HCT116 (cell line): ENCODE measurements at regions not wholly inside any gene's neighbourhood (a gene's known extent, or its start where the extent isn't known, plus 50 kb on each side); places are given as distances from the start of the nearest gene placed in this dataset.

ENCODE experiments used
- ATAC-seq: fragments of 200-7000 bp; cut with Tn5 transposase; 2 replicates; pipeline ENCODE4 v1.9.1; 2020; ENCODE audit warnings: mild to moderate bottlenecking, moderate library complexity
- BruUV-seq: library from RNA; stranded (reverse); fragments of 400-500 nt; replicated peaks from 2 replicates; lab custom pipeline; 2021; lab: Mats Ljungman, UMichigan
- CTCF ChIA-PET: fragments of 300-600 bp; sonication (Branson Sonifier 250); formaldehyde crosslinking; loops from one replicate; lab custom pipeline; 2021; ENCODE audit warnings: antibody characterized with exemption; lab: Charles Lee
- POLR2A ChIA-PET: fragments of 300-600, 350-600 bp; sonication (Branson Sonifier 250); formaldehyde crosslinking; loops from one replicate; lab custom pipeline; 2021; ENCODE audit warnings: antibody characterized with exemption; lab: Charles Lee
- RAD21 ChIA-PET, 2 experiments: fragments of 300-600 bp; sonication (Branson Sonifier 250); formaldehyde crosslinking; loops; one replicate each; lab custom pipeline; 2023; ENCODE audit warnings: low total read pairs in 2 of 2; ENCODE audit not compliant: uncharacterized antibody in 2 of 2, unreplicated experiment in 2 of 2, low non-redundant PET in 1 of 2; lab: Charles Lee
- DNase-seq: peaks from one replicate; pipeline ENCODE4 v3.0.0-alpha.2; 2010; ENCODE audit warnings: low read depth, low spot score
- H2AFZ ChIP-seq: fragments of 200-600 bp; shearing (Covaris generic), sonication (generic); 2 replicates; pipeline ENCODE4 v1.6.1; 2017; ENCODE audit warnings: low read depth, mixed run types, mixed read lengths, antibody characterized with exemption, low read length; ENCODE audit not compliant: poor library complexity, severe bottlenecking
- H3K27ac ChIP-seq: 2 replicates; pipeline ENCODE4 v1.5.1; 2012; ENCODE audit warnings: low read depth, low read length
- H3K27me3 ChIP-seq: fragments of 200-600 bp; sonication (generic); 2 replicates; pipeline ENCODE4 v1.6.1; 2016; ENCODE audit warnings: mixed run types, low read length, mixed read lengths; ENCODE audit not compliant: insufficient read depth
- H3K36me3 ChIP-seq, 2 experiments: fragments of 200-500 bp in 1 of 2; fragments of 200-600 bp in 1 of 2; sonication (Bioruptor generic) in 1 of 2; sonication (generic) in 1 of 2; 2 replicates each; pipeline versions ENCODE4 v1.5.1 to v1.6.1; 2014 to 2016; ENCODE audit warnings: low read length in 2 of 2, inconsistent platforms in 1 of 2, mixed read lengths in 1 of 2, mixed run types in 1 of 2; ENCODE audit not compliant: insufficient read depth in 2 of 2, control insufficient read depth in 1 of 2
- H3K4me1 ChIP-seq, 2 experiments: fragments of 200-600 bp in 1 of 2; sonication (generic) in 1 of 2; 2 replicates each; pipeline versions ENCODE4 v1.5.1 to v1.6.1; 2012 to 2017; ENCODE audit warnings: low read length in 2 of 2, inconsistent platforms in 1 of 2, mild to moderate bottlenecking in 1 of 2, mixed read lengths in 1 of 2, mixed run types in 1 of 2, moderate library complexity in 1 of 2; ENCODE audit not compliant: insufficient read depth in 2 of 2, control insufficient read depth in 1 of 2
- H3K4me2 ChIP-seq: fragments of 200-600 bp; sonication (generic); 2 replicates; pipeline ENCODE4 v1.6.1; 2017; ENCODE audit warnings: mixed run types, low read length, mixed read lengths
- H3K4me3 ChIP-seq, 2 experiments: fragments of 200-600 bp in 1 of 2; sonication (generic) in 1 of 2; replicated peaks in 1 of 2; 2 replicates each; pipeline ENCODE4 v1.5.1; 2011 to 2016; ENCODE audit warnings: low read length in 2 of 2, control low read depth in 1 of 2, low read depth in 1 of 2, mild to moderate bottlenecking in 1 of 2, mixed read lengths in 1 of 2, mixed run types in 1 of 2
- H3K79me2 ChIP-seq: fragments of 200-600 bp; sonication (generic); 2 replicates; pipeline ENCODE4 v1.6.1; 2017; ENCODE audit warnings: mild to moderate bottlenecking, mixed run types, low read length, moderate library complexity, mixed read lengths; ENCODE audit not compliant: insufficient read depth
- H3K9ac ChIP-seq: fragments of 200-600 bp; sonication (generic); 2 replicates; pipeline ENCODE4 v1.6.1; 2016; ENCODE audit warnings: low read length, mixed read lengths
- H3K9me2 ChIP-seq: fragments of 200-600 bp; sonication (generic), shearing (Covaris generic); 2 replicates; pipeline ENCODE4 v1.6.1; 2017; ENCODE audit warnings: mixed run types, mild to moderate bottlenecking, moderate library complexity; ENCODE audit not compliant: insufficient read depth
- H3K9me3 ChIP-seq, 2 experiments: fragments of 200-500 bp in 1 of 2; fragments of 200-600 bp in 1 of 2; sonication (Bioruptor generic) in 1 of 2; sonication (generic) in 1 of 2; 2 replicates each; pipeline ENCODE4 v1.6.1; 2014 to 2017; ENCODE audit warnings: low read length in 2 of 2, mixed read lengths in 2 of 2, inconsistent platforms in 1 of 2, low read depth in 1 of 2, mild to moderate bottlenecking in 1 of 2, mixed run types in 1 of 2, moderate library complexity in 1 of 2; ENCODE audit not compliant: control insufficient read depth in 1 of 2, insufficient read depth in 1 of 2
- H4K20me1 ChIP-seq: fragments of 200-600 bp; sonication (generic), shearing (Covaris generic); 2 replicates; pipeline ENCODE4 v1.6.1; 2017; ENCODE audit warnings: mixed run types, mild to moderate bottlenecking, moderate library complexity; ENCODE audit not compliant: insufficient read depth
- CBX3 ChIP-seq: IDR thresholded peaks from 2 replicates; pipeline ENCODE4 v1.6.1; 2012; ENCODE audit warnings: low read depth
- CEBPB ChIP-seq: IDR thresholded peaks from 2 replicates; pipeline ENCODE4 v1.6.1; 2012; ENCODE audit warnings: low read depth
- EZH2phosphoT487 ChIP-seq: fragments of 200-600 bp; IDR thresholded peaks from 2 replicates; pipeline ENCODE4 v1.6.1; 2018; ENCODE audit warnings: antibody characterized with exemption, borderline replicate concordance
- JUND ChIP-seq: IDR thresholded peaks from 2 replicates; pipeline ENCODE4 v1.6.1; 2012
- MAX ChIP-seq: IDR thresholded peaks from 2 replicates; pipeline ENCODE4 v1.6.1; 2012
- POLR2A ChIP-seq: IDR thresholded peaks from 2 replicates; pipeline ENCODE4 v1.7.0; 2011; ENCODE audit warnings: borderline replicate concordance; ENCODE audit not compliant: insufficient read depth, insufficient read length; ENCODE audit errors: extremely low read depth
- SIN3A ChIP-seq: IDR thresholded peaks from 2 replicates; pipeline ENCODE4 v1.6.1; 2012; ENCODE audit warnings: low read depth
- SP1 ChIP-seq: IDR thresholded peaks from 2 replicates; pipeline ENCODE4 v1.6.1; 2012; ENCODE audit warnings: low read depth
- SRF ChIP-seq: IDR thresholded peaks from 2 replicates; pipeline ENCODE4 v1.6.1; 2012; ENCODE audit warnings: low read depth
- TCF7L2 ChIP-seq: IDR thresholded peaks from 2 replicates; pipeline ENCODE4 v1.7.0; 2011; ENCODE audit warnings: borderline replicate concordance, inconsistent platforms; ENCODE audit not compliant: insufficient read depth, insufficient read length; ENCODE audit errors: extremely low read depth
- YY1 ChIP-seq: IDR thresholded peaks from 2 replicates; pipeline ENCODE4 v1.6.1; 2011; ENCODE audit warnings: low read length, low read depth, moderate library complexity, mild to moderate bottlenecking; ENCODE audit not compliant: insufficient replicate concordance; ENCODE audit errors: extremely low read depth
- intact Hi-C: fragments of 100-400 bp; cut with micrococcal nuclease; formaldehyde crosslinking; loops from 2 replicates; pipeline ENCODE4 v1.10.0; 2022
- TF ChIP-seq, protein P1 (sequence below): IDR thresholded peaks from 2 replicates; pipeline ENCODE4 v1.6.1; 2012; ENCODE audit warnings: low read depth
- TF ChIP-seq, protein P2 (sequence below): IDR thresholded peaks from 2 replicates; pipeline ENCODE4 v1.6.1; 2012

- H3K9ac ChIP-seq = no peak overlapping the region
- RAD21 ChIA-PET = no interaction called here
- H3K36me3 ChIP-seq = no peaks in the 10 kb centered on the region
- no peaks in the 10 kb centered on the region for H3K9me2 ChIP-seq
- no peak overlapping the region for H3K27ac ChIP-seq
- H3K27me3 ChIP-seq = no peaks in the 10 kb centered on the region
- H2AFZ ChIP-seq = no peak overlapping the region
- 0 out of 4 replicates have a peak, but pooled peaks cover 0 to 3% of the 10 kb centered on the region in 2 experiments for H3K4me1 ChIP-seq
- H4K20me1 ChIP-seq = no peaks in the 10 kb centered on the region
- intact Hi-C loops = no loop called here
- TF ChIP-seq POLR2A = no peak
- TF ChIP-seq, protein P1, sequence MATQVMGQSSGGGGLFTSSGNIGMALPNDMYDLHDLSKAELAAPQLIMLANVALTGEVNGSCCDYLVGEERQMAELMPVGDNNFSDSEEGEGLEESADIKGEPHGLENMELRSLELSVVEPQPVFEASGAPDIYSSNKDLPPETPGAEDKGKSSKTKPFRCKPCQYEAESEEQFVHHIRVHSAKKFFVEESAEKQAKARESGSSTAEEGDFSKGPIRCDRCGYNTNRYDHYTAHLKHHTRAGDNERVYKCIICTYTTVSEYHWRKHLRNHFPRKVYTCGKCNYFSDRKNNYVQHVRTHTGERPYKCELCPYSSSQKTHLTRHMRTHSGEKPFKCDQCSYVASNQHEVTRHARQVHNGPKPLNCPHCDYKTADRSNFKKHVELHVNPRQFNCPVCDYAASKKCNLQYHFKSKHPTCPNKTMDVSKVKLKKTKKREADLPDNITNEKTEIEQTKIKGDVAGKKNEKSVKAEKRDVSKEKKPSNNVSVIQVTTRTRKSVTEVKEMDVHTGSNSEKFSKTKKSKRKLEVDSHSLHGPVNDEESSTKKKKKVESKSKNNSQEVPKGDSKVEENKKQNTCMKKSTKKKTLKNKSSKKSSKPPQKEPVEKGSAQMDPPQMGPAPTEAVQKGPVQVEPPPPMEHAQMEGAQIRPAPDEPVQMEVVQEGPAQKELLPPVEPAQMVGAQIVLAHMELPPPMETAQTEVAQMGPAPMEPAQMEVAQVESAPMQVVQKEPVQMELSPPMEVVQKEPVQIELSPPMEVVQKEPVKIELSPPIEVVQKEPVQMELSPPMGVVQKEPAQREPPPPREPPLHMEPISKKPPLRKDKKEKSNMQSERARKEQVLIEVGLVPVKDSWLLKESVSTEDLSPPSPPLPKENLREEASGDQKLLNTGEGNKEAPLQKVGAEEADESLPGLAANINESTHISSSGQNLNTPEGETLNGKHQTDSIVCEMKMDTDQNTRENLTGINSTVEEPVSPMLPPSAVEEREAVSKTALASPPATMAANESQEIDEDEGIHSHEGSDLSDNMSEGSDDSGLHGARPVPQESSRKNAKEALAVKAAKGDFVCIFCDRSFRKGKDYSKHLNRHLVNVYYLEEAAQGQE = no peak
- TF ChIP-seq MAX = no peak
- TF ChIP-seq CBX3 = no peak
- no peak for TF ChIP-seq SIN3A
- no peak for TF ChIP-seq TCF7L2
- TF ChIP-seq SP1 = no peak
- TF ChIP-seq, protein P2, sequence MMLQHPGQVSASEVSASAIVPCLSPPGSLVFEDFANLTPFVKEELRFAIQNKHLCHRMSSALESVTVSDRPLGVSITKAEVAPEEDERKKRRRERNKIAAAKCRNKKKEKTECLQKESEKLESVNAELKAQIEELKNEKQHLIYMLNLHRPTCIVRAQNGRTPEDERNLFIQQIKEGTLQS = no peak
- TF ChIP-seq YY1 = no peak
- TF ChIP-seq EZH2phosphoT487 = no peak
- no peak for TF ChIP-seq JUND
- TF ChIP-seq CEBPB = no peak
- no peak for TF ChIP-seq SRF
- no peak overlapping the region for H3K4me3 ChIP-seq
- H3K79me2 ChIP-seq = no peaks in the 10 kb centered on the region
- DNase-seq (no peak), ATAC-seq (no peak)
- CTCF ChIA-PET = no interaction called here
- no peak overlapping the region for H3K4me2 ChIP-seq
- no TSS peak for BruUV-seq
- POLR2A ChIA-PET = no interaction called here
- H3K9me3 ChIP-seq = no peaks in the 10 kb centered on the region
These were observed 709.2 kb downstream of the DSC3 start for GRCh38 chr18:30333310-30333709.
